ENCODE measurements at regions not wholly inside any gene's neighbourhood (a gene's known extent, or its start where the extent isn't known, plus 50 kb on each side); places are given as distances from the start of the nearest gene placed in this dataset.

GRCh38 chr5:121288781-121289180 is 562.9 kb upstream of the FTMT start:
- TF ChIP-seq CTCF (IDR thresholded peaks at IDR 0.05; ENCODE audit: extremely low read depth, low read depth, low read length) = no peak
- Histone ChIP-seq H3K36me3 (ENCODE audit: insufficient read depth, low read length) (no peaks in the 10 kb centered on the region), H3K27me3 (ENCODE audit: insufficient read depth, low read length) (no peaks in the 10 kb centered on the region), H3K27ac (ENCODE audit: low read depth, low read length) (no peak overlapping the region), H3K4me1 (ENCODE audit: insufficient read depth, low read length) (no peaks in the 10 kb centered on the region), H3K79me2 (ENCODE audit: insufficient read depth, low read length) (no peaks in the 10 kb centered on the region), H3K9me3 (ENCODE audit: low read depth, low read length) (no peaks in the 10 kb centered on the region), H2AFZ (ENCODE audit: low read length) (no peak overlapping the region), H3K4me2 (ENCODE audit: insufficient read depth, low read length) (no peak overlapping the region), H4K20me1 (ENCODE audit: insufficient read depth, low read length) (no peaks in the 10 kb centered on the region), H3K4me3 (ENCODE audit: insufficient read depth, low read length) (no peak overlapping the region)
- no peak for DNase-seq (ENCODE audit: insufficient read length, low spot score, missing footprints)

GRCh38 chr5:121292664-121293063 is 559.0 kb upstream of the FTMT start:
- H2AFZ ChIP-seq (ENCODE audit: low read length) = no peak overlapping the region
- no peak for TF ChIP-seq CTCF (IDR thresholded peaks at IDR 0.05; ENCODE audit: extremely low read depth, low read depth, low read length)
- H3K4me3 ChIP-seq (ENCODE audit: insufficient read depth, low read length) = no peak overlapping the region
- no peak overlapping the region for H3K27ac ChIP-seq (ENCODE audit: low read depth, low read length)
- no peaks in the 10 kb centered on the region for H3K4me1 ChIP-seq (ENCODE audit: insufficient read depth, low read length)
- no peaks in the 10 kb centered on the region for H3K27me3 ChIP-seq (ENCODE audit: insufficient read depth, low read length)
- DNase-seq (ENCODE audit: insufficient read length, low spot score, missing footprints) = no peak
- H4K20me1 ChIP-seq (ENCODE audit: insufficient read depth, low read length) = no peaks in the 10 kb centered on the region
- no peaks in the 10 kb centered on the region for H3K9me3 ChIP-seq (ENCODE audit: low read depth, low read length)
- no peaks in the 10 kb centered on the region for H3K79me2 ChIP-seq (ENCODE audit: insufficient read depth, low read length)
- no peaks in the 10 kb centered on the region for H3K36me3 ChIP-seq (ENCODE audit: insufficient read depth, low read length)
- H3K4me2 ChIP-seq (ENCODE audit: insufficient read depth, low read length) = no peak overlapping the region

- TF ChIP-seq CTCF (IDR thresholded peaks at IDR 0.05; ENCODE audit: extremely low read depth, low read depth, low read length) = no peak
- Histone ChIP-seq H3K79me2 (ENCODE audit: insufficient read depth, low read length) (no peaks in the 10 kb centered on the region), H4K20me1 (ENCODE audit: insufficient read depth, low read length) (no peaks in the 10 kb centered on the region), H3K9me3 (ENCODE audit: low read depth, low read length) (no peaks in the 10 kb centered on the region), H3K4me1 (ENCODE audit: insufficient read depth, low read length) (no peaks in the 10 kb centered on the region), H3K36me3 (ENCODE audit: insufficient read depth, low read length) (no peaks in the 10 kb centered on the region), H3K27ac (ENCODE audit: low read depth, low read length) (no peak overlapping the region), H2AFZ (ENCODE audit: low read length) (peak overlapping the region; percentile 47), H3K4me2 (ENCODE audit: insufficient read depth, low read length) (no peak overlapping the region), H3K4me3 (ENCODE audit: insufficient read depth, low read length) (no peak overlapping the region), H3K27me3 (ENCODE audit: insufficient read depth, low read length) (no peaks in the 10 kb centered on the region)
- DNase-seq (ENCODE audit: insufficient read length, low spot score, missing footprints) = no peak
These were observed 555.3 kb upstream of the FTMT start for GRCh38 chr5:121296356-121296755.

- TF ChIP-seq CTCF (IDR thresholded peaks at IDR 0.05; ENCODE audit: extremely low read depth, low read depth, low read length) = no peak
- Histone ChIP-seq H3K27me3 (ENCODE audit: insufficient read depth, low read length) (no peaks in the 10 kb centered on the region), H3K9me3 (ENCODE audit: low read depth, low read length) (no peaks in the 10 kb centered on the region), H3K4me1 (ENCODE audit: insufficient read depth, low read length) (no peaks in the 10 kb centered on the region), H4K20me1 (ENCODE audit: insufficient read depth, low read length) (no peaks in the 10 kb centered on the region), H2AFZ (ENCODE audit: low read length) (no peak overlapping the region), H3K4me2 (ENCODE audit: insufficient read depth, low read length) (no peak overlapping the region), H3K4me3 (ENCODE audit: insufficient read depth, low read length) (no peak overlapping the region), H3K27ac (ENCODE audit: low read depth, low read length) (no peak overlapping the region), H3K36me3 (ENCODE audit: insufficient read depth, low read length) (no peaks in the 10 kb centered on the region), H3K79me2 (ENCODE audit: insufficient read depth, low read length) (no peaks in the 10 kb centered on the region)
- DNase-seq (ENCODE audit: insufficient read length, low spot score, missing footprints) = no peak
These were observed 552.5 kb upstream of the FTMT start for GRCh38 chr5:121299153-121299552.

Measured in osteoblast (primary cell).